ACC112 (cell line): ENCODE measurements at regions not wholly inside any gene's neighbourhood (a gene's known extent, or its start where the extent isn't known, plus 50 kb on each side); places are given as distances from the start of the nearest gene placed in this dataset.

Experiments
- H2AFZ ChIP-seq: fragments of 200-600 bp; sonication (generic); one replicate; pipeline ENCODE4 v1.6.0; 2017; ENCODE audit warnings: antibody characterized with exemption, low read length; ENCODE audit not compliant: unreplicated experiment
- H3K27ac ChIP-seq: fragments of 200-600 bp; sonication (generic); 2 replicates; pipeline ENCODE4 v1.5.1; 2014; ENCODE audit warnings: low read depth, mild to moderate bottlenecking, antibody characterized with exemption, low read length, moderate library complexity
- H3K27me3 ChIP-seq: fragments of 200-600 bp; sonication (generic); 2 replicates; pipeline ENCODE4 v1.6.1; 2014; ENCODE audit warnings: mild to moderate bottlenecking, antibody characterized with exemption, low read length, moderate library complexity, mixed read lengths; ENCODE audit not compliant: insufficient read depth
- H3K36me3 ChIP-seq: fragments of 200-600 bp; sonication (generic); 2 replicates; pipeline ENCODE4 v1.6.1; 2016; ENCODE audit warnings: mild to moderate bottlenecking, antibody characterized with exemption, low read length, moderate library complexity, mixed read lengths; ENCODE audit not compliant: insufficient read depth
- H3K4me1 ChIP-seq: fragments of 200-600 bp; sonication (generic); one replicate; pipeline ENCODE4 v1.6.1; 2016; ENCODE audit warnings: low read length, mixed read lengths; ENCODE audit not compliant: insufficient read depth, unreplicated experiment, control insufficient read depth
- H3K4me3 ChIP-seq: fragments of 200-600 bp; sonication (generic); 2 replicates; pipeline ENCODE4 v1.5.1; 2014; ENCODE audit warnings: mild to moderate bottlenecking, low read depth, low read length
- H3K79me2 ChIP-seq: fragments of 200-600 bp; sonication (generic); one replicate; pipeline ENCODE4 v1.6.0; 2016; ENCODE audit warnings: low read length; ENCODE audit not compliant: control insufficient read depth, unreplicated experiment, insufficient read depth

DNA sequence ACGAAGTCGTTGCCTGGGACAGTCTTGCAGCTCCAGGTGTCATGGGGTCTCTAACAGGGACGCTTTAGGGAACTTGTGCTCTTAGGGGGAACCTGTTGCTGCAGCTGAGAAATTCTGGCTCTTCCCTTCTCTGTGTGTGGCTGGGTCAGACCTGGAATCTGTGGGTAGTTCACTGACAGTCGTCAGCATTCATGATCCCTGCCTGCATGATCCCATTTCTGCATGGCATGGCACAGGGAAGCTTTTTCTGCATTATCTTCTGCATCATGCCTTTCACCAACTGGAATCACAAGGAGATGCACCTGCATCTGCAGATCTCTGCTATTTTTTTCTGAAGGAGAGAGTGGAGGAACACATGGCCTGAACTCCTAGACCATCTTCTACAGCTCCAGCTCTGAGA, 85.6 kb downstream of the SOX9 start:
- no peak overlapping the region for H3K27ac ChIP-seq
- no peaks in the 10 kb centered on the region for H3K36me3 ChIP-seq
- no peaks in the 10 kb centered on the region for H3K4me1 ChIP-seq
- no peak overlapping the region for H2AFZ ChIP-seq
- H3K4me3 ChIP-seq = no peak overlapping the region
- no peaks in the 10 kb centered on the region for H3K79me2 ChIP-seq
- peaks cover 71% of the 10 kb centered on the region for H3K27me3 ChIP-seq

DNA sequence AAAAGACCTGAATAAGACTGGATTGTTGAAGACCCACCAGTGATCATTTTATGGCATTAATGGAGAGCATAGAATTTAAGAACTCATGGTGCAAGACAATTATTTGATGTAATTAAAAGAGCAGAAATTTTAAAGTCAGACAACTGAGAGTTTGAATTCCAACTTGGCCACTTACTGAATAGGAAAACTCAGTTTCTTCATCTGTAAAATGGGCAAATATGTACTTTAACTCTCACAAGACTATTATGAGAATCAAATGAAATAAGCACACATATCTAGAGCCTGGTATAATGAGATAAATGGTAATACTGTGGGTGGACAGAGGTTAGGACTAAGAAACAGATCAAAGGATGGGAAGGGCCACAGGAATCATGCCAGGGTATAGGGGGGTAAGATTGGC, 88.0 kb downstream of the SOX9 start:
- Histone ChIP-seq H3K79me2 (no peaks in the 10 kb centered on the region), H3K4me1 (no peaks in the 10 kb centered on the region), H3K36me3 (no peaks in the 10 kb centered on the region)

DNA sequence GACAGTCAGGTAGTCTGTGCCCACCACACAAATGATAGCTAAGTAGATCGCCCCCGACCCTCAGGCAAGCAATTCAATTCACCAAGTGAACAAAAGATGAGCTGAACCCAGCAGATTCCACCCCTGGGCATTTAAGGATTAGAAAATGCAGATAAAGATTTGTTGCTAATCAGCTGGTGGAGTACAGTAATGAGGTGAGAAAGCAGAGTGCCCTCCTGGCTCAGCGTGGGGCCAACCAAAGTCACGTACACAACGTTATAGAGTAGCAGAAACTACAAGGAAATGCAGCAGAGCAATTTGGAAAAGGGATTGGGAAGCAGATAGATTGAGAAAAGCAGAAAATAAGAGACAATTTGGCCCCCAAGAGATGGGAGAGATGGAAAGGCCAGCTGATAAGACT, 91.2 kb downstream of the SOX9 start:
- H3K4me1 ChIP-seq = no peaks in the 10 kb centered on the region
- no peak overlapping the region for H2AFZ ChIP-seq
- no peak overlapping the region for H3K27ac ChIP-seq
- no peaks in the 10 kb centered on the region for H3K36me3 ChIP-seq
- no peaks in the 10 kb centered on the region for H3K79me2 ChIP-seq
- peaks cover 86% of the 10 kb centered on the region for H3K27me3 ChIP-seq
- H3K4me3 ChIP-seq = no peak overlapping the region

More for the DNA sequence above, 88.0 kb downstream of the SOX9 start:
- Histone ChIP-seq H2AFZ (no peak overlapping the region), H3K4me3 (no peak overlapping the region), H3K27ac (no peak overlapping the region), H3K27me3 (peaks cover 84% of the 10 kb centered on the region)

DNA sequence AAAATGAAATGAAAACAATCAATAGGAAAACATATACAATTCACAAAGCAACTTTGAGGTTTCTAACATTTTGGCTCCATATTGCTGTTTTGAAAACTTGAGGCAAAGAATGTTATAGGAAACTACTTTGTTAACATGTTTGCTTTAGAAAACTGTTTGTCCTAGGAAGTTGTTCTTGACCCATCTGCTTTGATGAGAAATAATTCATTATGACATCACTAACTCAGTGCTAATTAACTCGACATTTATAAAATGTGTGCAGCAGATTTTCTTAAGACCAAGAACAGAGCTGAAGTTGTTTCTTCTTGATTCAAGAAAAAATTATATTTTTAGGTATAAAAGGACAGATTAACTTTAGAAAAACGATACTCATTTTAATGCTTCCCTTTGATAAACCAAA, 94.7 kb downstream of the SOX9 start:
- H2AFZ ChIP-seq = no peak overlapping the region
- peaks cover 90% of the 10 kb centered on the region for H3K27me3 ChIP-seq
- no peaks in the 10 kb centered on the region for H3K4me1 ChIP-seq
- H3K4me3 ChIP-seq = no peak overlapping the region
- no peaks in the 10 kb centered on the region for H3K79me2 ChIP-seq
- H3K27ac ChIP-seq = no peak overlapping the region
- no peaks in the 10 kb centered on the region for H3K36me3 ChIP-seq

DNA sequence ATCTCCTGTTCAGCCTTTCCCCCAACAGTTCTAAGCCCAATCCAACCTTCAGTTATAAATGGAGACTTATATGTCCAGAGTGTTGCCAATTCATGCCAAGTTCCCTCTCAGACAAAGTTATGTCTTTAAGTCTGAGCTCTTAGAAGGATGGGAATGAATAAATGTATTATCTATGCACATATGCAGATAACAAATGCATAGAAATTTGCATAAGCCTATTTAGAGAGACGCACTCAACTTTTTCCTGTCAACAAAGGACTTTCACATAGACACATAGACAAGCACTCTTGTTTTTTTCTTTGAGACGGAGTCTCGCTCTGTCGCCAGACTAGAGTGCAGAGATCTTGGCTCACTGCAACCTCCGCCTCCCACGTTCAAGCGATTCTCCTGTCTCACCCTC, 95.1 kb downstream of the SOX9 start:
- Histone ChIP-seq H3K27ac (no peak overlapping the region), H3K4me1 (no peaks in the 10 kb centered on the region), H3K79me2 (no peaks in the 10 kb centered on the region), H3K36me3 (no peaks in the 10 kb centered on the region), H3K27me3 (peaks cover 93% of the 10 kb centered on the region), H3K4me3 (no peak overlapping the region), H2AFZ (no peak overlapping the region)

DNA sequence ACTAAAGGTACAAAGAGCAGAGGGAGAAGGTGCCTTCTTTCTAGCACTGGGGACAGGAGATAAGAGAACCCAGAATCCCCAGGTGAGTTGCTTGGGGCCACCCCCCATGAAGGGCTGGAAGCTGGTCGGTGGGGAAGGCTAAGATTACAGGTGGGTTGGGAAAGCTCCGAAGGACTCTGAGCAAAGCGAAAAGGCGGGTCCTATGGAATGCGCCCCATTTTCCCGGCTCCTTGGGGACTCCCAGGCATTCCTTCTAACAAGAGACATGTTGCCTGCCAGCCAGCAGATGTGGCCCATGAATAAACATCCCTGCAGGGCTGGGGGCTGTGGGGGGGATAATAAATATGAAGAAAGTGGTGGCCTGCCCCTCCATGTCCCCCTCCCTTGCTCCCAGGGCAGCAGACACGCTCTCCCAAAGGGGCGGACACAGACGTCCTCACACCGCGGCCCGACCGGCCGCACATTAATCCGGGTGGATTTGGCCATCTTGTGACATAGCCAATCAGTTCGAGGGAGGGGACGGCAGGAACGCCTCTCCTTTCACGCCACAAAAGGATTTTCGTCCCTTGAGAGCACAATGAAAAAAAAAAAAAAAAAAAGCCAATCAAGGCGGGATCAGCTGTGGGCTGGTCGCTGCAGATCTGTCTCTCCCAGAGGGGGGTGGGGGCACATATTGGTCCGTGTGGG, 98.5 kb downstream of the SOX9 start:
- H3K27ac ChIP-seq = no peak overlapping the region
- no peaks in the 10 kb centered on the region for H3K36me3 ChIP-seq
- H3K27me3 ChIP-seq = peaks cover 96% of the 10 kb centered on the region

DNA sequence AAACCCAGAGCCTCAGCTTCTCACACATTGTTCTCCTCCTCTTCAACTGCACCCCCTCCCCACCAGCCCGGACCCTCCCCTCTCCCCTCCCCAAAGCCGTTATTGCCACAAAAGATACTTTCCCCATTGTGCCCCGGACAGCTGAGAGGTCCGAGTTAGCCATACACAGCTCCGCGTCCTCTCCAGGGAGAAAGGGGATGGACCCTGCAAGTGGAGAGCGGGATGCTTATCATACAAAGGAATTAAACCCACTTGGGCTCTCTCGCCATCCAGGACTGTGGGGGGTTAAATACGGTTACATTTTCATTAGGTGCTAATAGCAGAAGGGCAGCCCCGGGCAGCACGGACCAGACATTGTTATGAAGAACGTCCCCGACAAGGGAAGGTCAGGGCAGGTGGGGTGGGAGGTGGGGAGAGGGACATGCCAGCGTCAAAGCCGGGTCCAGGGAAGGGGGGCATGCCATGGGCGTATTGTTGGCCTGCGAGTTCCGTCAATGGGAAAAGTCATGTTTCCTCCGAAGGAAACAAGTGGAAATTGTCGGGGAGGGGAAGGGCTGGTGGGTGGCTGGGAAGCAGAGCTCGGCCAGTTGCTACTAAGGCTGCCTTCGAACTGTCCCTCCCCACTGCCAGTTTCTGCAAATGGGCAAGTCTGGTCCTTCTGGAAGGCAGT, 99.1 kb downstream of the SOX9 start:
- H2AFZ ChIP-seq = no peak overlapping the region
- H3K4me1 ChIP-seq = no peaks in the 10 kb centered on the region
- no peaks in the 10 kb centered on the region for H3K36me3 ChIP-seq
- no peak overlapping the region for H3K27ac ChIP-seq
- H3K4me3 ChIP-seq = peak overlapping the region; percentile 3
- peaks cover 91% of the 10 kb centered on the region for H3K27me3 ChIP-seq
- no peaks in the 10 kb centered on the region for H3K79me2 ChIP-seq

More for the DNA sequence above, 98.5 kb downstream of the SOX9 start:
- no peak overlapping the region for H2AFZ ChIP-seq
- H3K79me2 ChIP-seq = no peaks in the 10 kb centered on the region
- no peaks in the 10 kb centered on the region for H3K4me1 ChIP-seq
- H3K4me3 ChIP-seq = peak overlapping the region; percentile 3

DNA sequence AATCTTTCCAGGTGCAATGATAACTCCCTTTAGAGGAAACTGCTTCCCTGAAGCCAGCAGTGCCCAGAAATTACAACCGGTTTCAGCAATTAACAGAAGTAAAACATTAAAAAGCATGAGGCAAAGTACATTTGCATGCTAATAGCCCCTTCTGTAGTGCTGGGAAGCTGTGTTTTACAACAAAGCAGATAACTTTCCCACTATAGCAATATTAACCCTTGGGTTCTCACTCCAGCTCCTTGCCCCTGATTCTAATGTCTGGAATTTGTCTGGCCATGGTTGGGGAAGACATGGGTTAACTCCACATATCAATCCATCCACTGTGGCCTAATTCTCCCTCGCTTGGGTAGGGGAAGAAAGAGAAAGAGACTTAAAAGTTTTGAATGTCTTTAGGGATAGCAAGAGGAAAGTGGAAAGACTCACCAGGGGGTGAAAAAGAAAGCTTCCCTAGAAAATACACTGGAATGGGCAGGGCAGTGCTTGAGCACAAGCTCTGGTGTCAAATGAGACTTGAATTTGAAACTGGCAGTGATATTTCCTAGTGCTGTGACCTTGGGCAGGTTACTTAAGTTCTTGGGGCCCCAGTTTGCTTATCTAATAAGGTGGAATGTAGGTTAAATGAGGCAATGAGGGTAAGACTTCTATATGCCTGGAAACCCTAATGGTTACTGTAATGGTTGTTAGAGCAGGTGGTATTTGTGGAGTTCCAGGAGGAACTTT, 102.0 kb downstream of the SOX9 start:
- Histone ChIP-seq H3K79me2 (no peaks in the 10 kb centered on the region), H3K27me3 (peaks cover 63% of the 10 kb centered on the region), H2AFZ (no peak overlapping the region), H3K4me3 (no peak overlapping the region), H3K4me1 (no peaks in the 10 kb centered on the region), H3K36me3 (no peaks in the 10 kb centered on the region), H3K27ac (no peak overlapping the region)

DNA sequence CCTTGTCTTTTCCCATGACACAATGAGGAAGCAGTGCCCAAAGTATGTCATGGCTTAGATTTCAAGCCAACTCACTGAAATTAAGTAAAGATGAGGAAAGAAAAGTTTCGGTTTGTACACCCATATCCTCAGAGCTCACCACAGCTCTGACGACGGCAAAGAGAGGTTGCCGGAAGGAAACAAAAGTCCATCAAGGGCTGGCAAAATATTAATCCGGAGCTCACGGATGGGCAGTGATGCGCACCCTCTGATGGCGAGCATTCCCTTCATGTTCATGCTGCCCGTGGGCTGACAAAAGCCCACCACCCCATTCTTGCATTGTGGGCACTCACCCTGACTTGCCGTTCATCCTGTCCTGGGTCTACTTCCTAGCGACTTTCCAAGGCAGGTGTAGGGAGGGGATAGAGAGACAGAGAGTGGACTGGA, 103.1 kb downstream of the SOX9 start:
- no peak overlapping the region for H2AFZ ChIP-seq
- no peak overlapping the region for H3K27ac ChIP-seq
- no peaks in the 10 kb centered on the region for H3K79me2 ChIP-seq
- peaks cover 53% of the 10 kb centered on the region for H3K27me3 ChIP-seq
- no peaks in the 10 kb centered on the region for H3K4me1 ChIP-seq
- no peaks in the 10 kb centered on the region for H3K36me3 ChIP-seq
- H3K4me3 ChIP-seq = no peak overlapping the region

DNA sequence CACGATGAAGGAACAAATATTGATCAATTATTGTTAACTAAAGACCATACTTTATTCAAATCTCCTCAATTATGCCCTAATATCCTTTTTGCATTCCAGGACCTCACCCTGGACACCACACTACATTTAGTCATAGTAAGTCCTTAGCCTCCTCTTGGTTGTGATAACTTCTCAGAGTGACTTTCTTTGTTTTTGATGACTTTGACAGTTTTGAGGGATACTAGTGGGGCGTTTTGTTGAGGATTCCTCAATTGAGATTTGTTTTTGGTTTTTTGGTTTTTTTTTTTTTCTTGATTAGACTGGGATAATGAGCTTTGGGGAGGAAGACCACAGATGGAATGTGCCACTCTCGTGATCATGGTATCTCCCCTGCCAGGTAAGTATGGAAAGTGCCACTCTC, 105.5 kb downstream of the SOX9 start:
- no peaks in the 10 kb centered on the region for H3K36me3 ChIP-seq
- H3K4me1 ChIP-seq = no peaks in the 10 kb centered on the region
- no peak overlapping the region for H3K4me3 ChIP-seq
- H3K79me2 ChIP-seq = no peaks in the 10 kb centered on the region
- peaks cover 28% of the 10 kb centered on the region for H3K27me3 ChIP-seq
- no peak overlapping the region for H2AFZ ChIP-seq
- no peak overlapping the region for H3K27ac ChIP-seq

DNA sequence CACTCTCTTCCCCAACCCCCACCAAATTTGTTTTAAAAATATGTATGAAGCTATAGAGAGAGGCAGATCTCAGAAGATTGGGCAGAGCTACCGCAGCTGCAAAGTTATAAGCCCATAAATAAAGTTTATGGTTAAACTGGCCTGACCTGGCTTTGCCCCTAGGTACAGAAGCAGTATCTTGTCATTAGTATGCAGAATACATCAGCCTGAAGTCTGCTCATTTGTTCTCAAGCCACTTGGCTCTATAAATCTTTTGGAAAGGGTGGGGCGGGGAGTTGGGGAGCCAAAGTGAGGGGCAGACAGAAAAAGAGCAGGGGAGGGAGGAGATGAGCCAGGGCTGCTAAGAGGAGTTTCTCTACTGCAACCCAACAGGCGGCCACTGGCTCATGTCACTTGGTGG, 113.2 kb downstream of the SOX9 start:
- Histone ChIP-seq H3K36me3 (no peaks in the 10 kb centered on the region), H3K4me3 (no peak overlapping the region), H3K79me2 (no peaks in the 10 kb centered on the region), H3K27ac (no peak overlapping the region), H3K4me1 (no peaks in the 10 kb centered on the region), H2AFZ (no peak overlapping the region), H3K27me3 (peaks cover 56% of the 10 kb centered on the region)
